ENCODE measurements at regions not wholly inside any gene's neighbourhood (a gene's known extent, or its start where the extent isn't known, plus 50 kb on each side); places are given as distances from the start of the nearest gene placed in this dataset.

- Histone ChIP-seq H3K4me2 (ENCODE audit: low read length) (no peak overlapping the region), H3K9me3 (ENCODE audit: low read length) (no peaks in the 10 kb centered on the region), H3K27me3 (ENCODE audit: insufficient read depth, low read depth, low read length) (no peaks in the 10 kb centered on the region), H3F3A (ENCODE audit: insufficient read depth, low read length, poor library complexity, severe bottlenecking) (no peaks in the 10 kb centered on the region), H2AFZ (ENCODE audit: low read depth, low read length) (no peak overlapping the region), H3K4me3 (ENCODE audit: low read length) (no peak overlapping the region), H4K20me1 (ENCODE audit: insufficient read depth) (no peaks in the 10 kb centered on the region), H3K9ac (ENCODE audit: low read length) (no peak overlapping the region), H3K9me2 (ENCODE audit: insufficient read depth, low read length) (no peaks in the 10 kb centered on the region), H3K27ac (ENCODE audit: low read length) (no peak overlapping the region), H3K79me2 (replicated peaks; ENCODE audit: insufficient read depth, low read length) (no peaks in the 10 kb centered on the region), H3K36me3 (ENCODE audit: insufficient read depth, low read length) (no peaks in the 10 kb centered on the region)
- no peak for TF ChIP-seq TAF1 (IDR thresholded peaks at IDR 0.05; ENCODE audit: low read depth)
- TF ChIP-seq CTCF (IDR thresholded peaks at IDR 0.05; ENCODE audit: poor library complexity, severe bottlenecking): no peak
- TF ChIP-seq MXI1 (conservative IDR thresholded peaks at IDR 0.05; ENCODE audit: poor library complexity, severe bottlenecking): no peak
- no peak for TF ChIP-seq REST (IDR thresholded peaks at IDR 0.05; ENCODE audit: borderline replicate concordance)
- no peak for TF ChIP-seq EZH2 (IDR thresholded peaks at IDR 0.05; ENCODE audit: borderline replicate concordance, insufficient read depth, low read length, poor library complexity, severe bottlenecking)
- TF ChIP-seq POLR2AphosphoS5 (IDR thresholded peaks at IDR 0.05): no peak
- TF ChIP-seq EP300 (conservative IDR thresholded peaks at IDR 0.05; ENCODE audit: poor library complexity, severe bottlenecking): no peak
- TF ChIP-seq RAD21 (conservative IDR thresholded peaks at IDR 0.05): no peak
- no peak for TF ChIP-seq SMC3 (conservative IDR thresholded peaks at IDR 0.05; ENCODE audit: poor library complexity)
Observed at GRCh38 chr11:115558635-115559034, 54.4 kb upstream of the CADM1 start.

- H3K9ac ChIP-seq (ENCODE audit: low read length): no peak overlapping the region
- H3K4me3 ChIP-seq (ENCODE audit: low read length): no peak overlapping the region
- TF ChIP-seq TAF1 (IDR thresholded peaks at IDR 0.05; ENCODE audit: low read depth) (no peak), RAD21 (conservative IDR thresholded peaks at IDR 0.05) (no peak), EP300 (conservative IDR thresholded peaks at IDR 0.05; ENCODE audit: poor library complexity, severe bottlenecking) (no peak), EZH2 (IDR thresholded peaks at IDR 0.05; ENCODE audit: borderline replicate concordance, insufficient read depth, low read length, poor library complexity, severe bottlenecking) (no peak), MXI1 (conservative IDR thresholded peaks at IDR 0.05; ENCODE audit: poor library complexity, severe bottlenecking) (no peak), SMC3 (conservative IDR thresholded peaks at IDR 0.05; ENCODE audit: poor library complexity) (no peak), CTCF (IDR thresholded peaks at IDR 0.05; ENCODE audit: poor library complexity, severe bottlenecking) (no peak), REST (IDR thresholded peaks at IDR 0.05; ENCODE audit: borderline replicate concordance) (no peak), POLR2AphosphoS5 (IDR thresholded peaks at IDR 0.05) (no peak)
- H3K27me3 ChIP-seq (ENCODE audit: insufficient read depth, low read depth, low read length): no peaks in the 10 kb centered on the region
- H3K79me2 ChIP-seq (replicated peaks; ENCODE audit: insufficient read depth, low read length): no peaks in the 10 kb centered on the region
- H3K9me3 ChIP-seq (ENCODE audit: low read length): no peaks in the 10 kb centered on the region
- no peaks in the 10 kb centered on the region for H3K36me3 ChIP-seq (ENCODE audit: insufficient read depth, low read length)
- H3K27ac ChIP-seq (ENCODE audit: low read length): no peak overlapping the region
- no peaks in the 10 kb centered on the region for H4K20me1 ChIP-seq (ENCODE audit: insufficient read depth)
- no peaks in the 10 kb centered on the region for H3F3A ChIP-seq (ENCODE audit: insufficient read depth, low read length, poor library complexity, severe bottlenecking)
- no peaks in the 10 kb centered on the region for H3K9me2 ChIP-seq (ENCODE audit: insufficient read depth, low read length)
- H2AFZ ChIP-seq (ENCODE audit: low read depth, low read length): no peak overlapping the region
- no peak overlapping the region for H3K4me2 ChIP-seq (ENCODE audit: low read length)
Observed at GRCh38 chr11:115557681-115558080, 53.5 kb upstream of the CADM1 start.

Data from neural cell (in vitro differentiated cells).